Calu3 (cell line): ENCODE measurements at regions not wholly inside any gene's neighbourhood (a gene's known extent, or its start where the extent isn't known, plus 50 kb on each side); places are given as distances from the start of the nearest gene placed in this dataset.
A peak's percentile ranks its signal among the peaks of the same experiment; 100 is the strongest.

Experiments used
- BruUV-seq: library from RNA; stranded (reverse); fragments of 400-500 nt; replicated peaks from 2 replicates; lab custom pipeline; 2021; lab: Mats Ljungman, UMichigan
- CTCF ChIA-PET: fragments of 300-600 bp; sonication (Branson Sonifier 250); formaldehyde crosslinking; loops from one replicate; lab custom pipeline; 2022; ENCODE audit warnings: antibody characterized with exemption; lab: Charles Lee
- DNase-seq: peaks from one replicate; pipeline ENCODE4 v3.0.0; 2022
- H3K27ac Mint-ChIP-seq: one replicate; pipeline ENCODE4 v1.8.0; 2022; ENCODE audit warnings: mixed read lengths; ENCODE audit not compliant: unreplicated experiment
- H3K27me3 Mint-ChIP-seq: one replicate; pipeline ENCODE4 v1.8.0; 2022; ENCODE audit warnings: mixed read lengths; ENCODE audit not compliant: unreplicated experiment
- H3K36me3 Mint-ChIP-seq: one replicate; pipeline ENCODE4 v1.8.0; 2022; ENCODE audit warnings: mild to moderate bottlenecking, moderate library complexity, mixed read lengths; ENCODE audit not compliant: insufficient read depth, unreplicated experiment
- H3K4me1 Mint-ChIP-seq: one replicate; pipeline ENCODE4 v1.8.0; 2022; ENCODE audit warnings: mild to moderate bottlenecking, low read depth, mixed read lengths; ENCODE audit not compliant: unreplicated experiment
- H3K4me3 Mint-ChIP-seq: one replicate; pipeline ENCODE4 v1.8.0; 2022; ENCODE audit warnings: mild to moderate bottlenecking, low read depth, moderate library complexity, mixed read lengths; ENCODE audit not compliant: unreplicated experiment
- H3K9me3 Mint-ChIP-seq: one replicate; pipeline ENCODE4 v1.8.0; 2022; ENCODE audit warnings: low read depth, mixed read lengths; ENCODE audit not compliant: unreplicated experiment
- CTCF ChIP-seq: fragments of 200-600 bp; IDR thresholded peaks from one replicate; pipeline ENCODE4 v1.8.0; 2022; ENCODE audit warnings: antibody characterized with exemption; ENCODE audit not compliant: unreplicated experiment
- intact Hi-C: fragments of 100-400 bp; cut with micrococcal nuclease; formaldehyde crosslinking; loops from one replicate; pipeline ENCODE4 v1.10.0; 2022; ENCODE audit not compliant: unreplicated experiment

GRCh38 chr6:82298012-82298411, 50.5 kb upstream of the IBTK start:
- DNase-seq, result peak; percentile 3
- no peaks in the 10 kb centered on the region for H3K27me3 Mint-ChIP-seq
- H3K9me3 Mint-ChIP-seq, result peaks cover 5% of the 10 kb centered on the region
- TF ChIP-seq CTCF, result no peak
- no peak overlapping the region for H3K27ac Mint-ChIP-seq
- intact Hi-C loops, result no loop called here
- H3K4me1 Mint-ChIP-seq, result no peaks in the 10 kb centered on the region
- BruUV-seq, result no TSS peak
- no peak overlapping the region for H3K4me3 Mint-ChIP-seq
- no peaks in the 10 kb centered on the region for H3K36me3 Mint-ChIP-seq
- CTCF ChIA-PET, result interaction anchor here (1.0 kb wide), 1 partner anchor 16 kb away, joined by 3 read pairs; no protein-coding TSS in a partner anchor
